ENCODE measurements at regions not wholly inside any gene's neighbourhood (a gene's known extent, or its start where the extent isn't known, plus 50 kb on each side); places are given as distances from the start of the nearest gene placed in this dataset.

- TF ChIP-seq BCL3 (IDR thresholded peaks at IDR 0.05) = no peak
- no peak for TF ChIP-seq ESRRA (IDR thresholded peaks at IDR 0.05; ENCODE audit: borderline replicate concordance, low read length)
- no peak for TF ChIP-seq CTCF (IDR thresholded peaks at IDR 0.05)
- TF ChIP-seq USF2 (IDR thresholded peaks at IDR 0.05) = no peak
- TF ChIP-seq RARB (CRISPR knock-in tag; IDR thresholded peaks at IDR 0.05) = no peak
- no peak for TF ChIP-seq POLR2A (IDR thresholded peaks at IDR 0.05; ENCODE audit: low read length)
- TF ChIP-seq EP300 (IDR thresholded peaks at IDR 0.05) = no peak
- TF ChIP-seq RNF2 (IDR thresholded peaks at IDR 0.05; ENCODE audit: borderline replicate concordance, low read depth) = no peak
- TF ChIP-seq RCOR1 (IDR thresholded peaks at IDR 0.05; ENCODE audit: low read depth, low read length) = no peak
- TF ChIP-seq EHMT2 (IDR thresholded peaks at IDR 0.05; ENCODE audit: low read depth) = no peak
- TF ChIP-seq ZC3H11A (IDR thresholded peaks at IDR 0.05) = no peak
- no peak for TF ChIP-seq KDM5A (IDR thresholded peaks at IDR 0.05)
These were observed 156.4 kb upstream of the RASGRP1 start for GRCh38 chr15:38720893-38721567.

Data from A549 (cell line).